GM12878 (cell line): ENCODE measurements at regions not wholly inside any gene's neighbourhood (a gene's known extent, or its start where the extent isn't known, plus 50 kb on each side); places are given as distances from the start of the nearest gene placed in this dataset.
A peak's percentile ranks its signal among the peaks of the same experiment; 100 is the strongest.

Source experiments
- ATAC-seq: fragments of 200-7000 bp; cut with Tn5 transposase; 3 replicates; pipeline ENCODE4 v1.9.1; 2020; ENCODE audit warnings: mild to moderate bottlenecking, moderate library complexity
- BruUV-seq: library from RNA; stranded (reverse); fragments of 400-500 nt; replicated peaks from 2 replicates; lab custom pipeline; 2021; lab: Mats Ljungman, UMichigan
- CTCF ChIA-PET: fragments of 300-600 bp; sonication (Branson Sonifier 250); formaldehyde crosslinking; extraction: SDS; loops from one replicate; lab custom pipeline; 2021; ENCODE audit warnings: inconsistent platforms; lab: Yijun Ruan, JAX
- POLR2A ChIA-PET: fragments of 350-600 bp; formaldehyde crosslinking; extraction: SDS; loops from one replicate; lab custom pipeline; 2021; ENCODE audit warnings: inconsistent platforms; lab: Charles Lee
- RAD21 ChIA-PET: fragments of 300-600 bp; sonication (Branson Sonifier 250); formaldehyde crosslinking; loops from one replicate; lab custom pipeline; 2023; ENCODE audit warnings: antibody characterized with exemption; ENCODE audit not compliant: unreplicated experiment; lab: Charles Lee
- SMC1A ChIA-PET: fragments of 300-600 bp; sonication (Branson Sonifier 250); formaldehyde crosslinking; loops from one replicate; lab custom pipeline; 2023; ENCODE audit not compliant: unreplicated experiment, uncharacterized antibody; lab: Charles Lee
- DNase-seq: peaks from one replicate; pipeline ENCODE4 v3.0.0-alpha.2; 2011; ENCODE audit warnings: low read depth, low spot score
- FAIRE-seq: peaks from 3 replicates; lab custom pipeline; 2011; peaks lifted over from hg19 to GRCh38; lab: Jason Lieb, UNC
- H2AFZ ChIP-seq: 2 replicates; pipeline ENCODE4 v1.6.0; 2011; ENCODE audit warnings: low read depth, low read length, control low read depth; ENCODE audit not compliant: control insufficient read depth
- H3K27ac ChIP-seq: 2 replicates; pipeline ENCODE4 v1.5.1; 2011; ENCODE audit warnings: control low read depth; ENCODE audit not compliant: control insufficient read depth, insufficient read depth
- H3K27me3 ChIP-seq, 2 experiments: replicated peaks in 1 of 2; 2 replicates each; pipeline versions ENCODE4 v1.6.0 to v1.6.1; 2011; ENCODE audit warnings: low read length in 1 of 2; ENCODE audit not compliant: control insufficient read depth in 2 of 2, insufficient read depth in 2 of 2
- H3K36me3 ChIP-seq, 2 experiments: 2 replicates each; pipeline ENCODE4 v1.5.1; 2011; ENCODE audit warnings: low read length in 1 of 2; ENCODE audit not compliant: control insufficient read depth in 2 of 2, insufficient read depth in 2 of 2
- H3K4me1 ChIP-seq: 2 replicates; pipeline ENCODE4 v1.6.1; 2011; ENCODE audit warnings: mild to moderate bottlenecking, low read length, moderate library complexity, mixed read lengths; ENCODE audit not compliant: control insufficient read depth, insufficient read depth
- H3K4me2 ChIP-seq: 2 replicates; pipeline ENCODE4 v1.6.0; 2011; ENCODE audit warnings: control low read depth; ENCODE audit not compliant: control insufficient read depth, insufficient read depth
- H3K4me3 ChIP-seq: fragments of 200-600 bp; sonication (generic); 2 replicates; pipeline ENCODE4 v1.5.1; 2016
- H3K79me2 ChIP-seq: 2 replicates; pipeline ENCODE4 v1.6.0; 2011; ENCODE audit warnings: low read length; ENCODE audit not compliant: control insufficient read depth, insufficient read depth
- H3K9ac ChIP-seq: 2 replicates; pipeline ENCODE4 v1.8.0; 2011; ENCODE audit warnings: low read length, control low read depth, mixed read lengths; ENCODE audit not compliant: control insufficient read depth, insufficient read depth
- H3K9me3 ChIP-seq: replicated peaks from 3 replicates; pipeline ENCODE4 v1.5.1; 2011; ENCODE audit warnings: mild to moderate bottlenecking, low read length; ENCODE audit not compliant: control insufficient read depth, insufficient read depth
- H4K20me1 ChIP-seq: 2 replicates; pipeline ENCODE4 v1.6.0; 2011; ENCODE audit not compliant: control insufficient read depth, insufficient read depth
- ATF7 ChIP-seq: fragments of 450-650 bp; IDR thresholded peaks from 2 replicates; pipeline ENCODE4 v1.6.1; 2016; ENCODE audit warnings: low read depth, mild to moderate bottlenecking
- BHLHE40 ChIP-seq, 2 experiments: fragments of 450-650 bp in 1 of 2; IDR thresholded peaks; 2 replicates each; pipeline ENCODE4 v1.6.1; 2011 to 2017; ENCODE audit warnings: low read depth in 2 of 2, borderline replicate concordance in 1 of 2, improper control_type of control experiment in 1 of 2, low read length in 1 of 2, mild to moderate bottlenecking in 1 of 2
- CBX3 ChIP-seq: fragments of 200-600 bp; sonication (generic); IDR thresholded peaks from 2 replicates; pipeline ENCODE4 v1.6.1; 2016; ENCODE audit warnings: low read depth, borderline replicate concordance
- CBX5 ChIP-seq: sonication (generic); IDR thresholded peaks from 2 replicates; pipeline ENCODE4 v1.6.1; 2016; ENCODE audit warnings: low read depth, moderate library complexity, mild to moderate bottlenecking, inconsistent platforms
- CHD2 ChIP-seq: IDR thresholded peaks from 2 replicates; pipeline ENCODE4 v1.6.1; 2011; ENCODE audit warnings: low read depth, low read length, improper control_type of control experiment, borderline replicate concordance
- CHD4 ChIP-seq: fragments of 200-600 bp; sonication (generic); IDR thresholded peaks from 2 replicates; pipeline ENCODE4 v1.6.1; 2016; ENCODE audit warnings: mild to moderate bottlenecking
- DPF2 ChIP-seq: fragments of 450-650 bp; IDR thresholded peaks from 2 replicates; pipeline ENCODE4 v1.6.1; 2017; ENCODE audit warnings: mild to moderate bottlenecking
- EED ChIP-seq: sonication (generic); IDR thresholded peaks from 2 replicates; pipeline ENCODE4 v1.6.1; 2016; ENCODE audit warnings: antibody characterized with exemption, low read depth
- FOXM1 ChIP-seq: IDR thresholded peaks from 2 replicates; pipeline ENCODE4 v1.6.1; 2012; ENCODE audit warnings: low read depth, mild to moderate bottlenecking, inconsistent platforms, low read length, moderate library complexity
- HCFC1 ChIP-seq: fragments of 150-350 bp; IDR thresholded peaks from 2 replicates; pipeline ENCODE4 v1.6.1; 2014; ENCODE audit warnings: low read length
- MYB ChIP-seq: fragments of 150-350 bp; IDR thresholded peaks from 2 replicates; pipeline ENCODE4 v1.6.1; 2014; ENCODE audit warnings: mild to moderate bottlenecking, low read depth, low read length, borderline replicate concordance
- POLR2AphosphoS2 ChIP-seq: IDR thresholded peaks from 2 replicates; pipeline ENCODE4 v1.6.1; 2011; ENCODE audit warnings: low read depth, mild to moderate bottlenecking, low read length, improper control_type of control experiment, moderate library complexity
- RAD21 ChIP-seq: IDR thresholded peaks from 2 replicates; pipeline ENCODE4 v1.6.1; 2011; ENCODE audit warnings: mild to moderate bottlenecking, low read depth, low read length, moderate library complexity; ENCODE audit not compliant: insufficient read depth
- RUNX3 ChIP-seq: IDR thresholded peaks from 2 replicates; pipeline ENCODE4 v1.6.1; 2012; ENCODE audit warnings: low read length, inconsistent platforms
- TARDBP ChIP-seq: IDR thresholded peaks from 2 replicates; pipeline ENCODE4 v1.6.1; 2016; ENCODE audit warnings: borderline replicate concordance
- YBX1 ChIP-seq: fragments of 450-650 bp; IDR thresholded peaks from 2 replicates; pipeline ENCODE4 v1.6.1; 2016; ENCODE audit warnings: antibody characterized with exemption
- ZBTB11 ChIP-seq: fragments of 450-650 bp; formaldehyde crosslinking; IDR thresholded peaks from 2 replicates; pipeline ENCODE4 v1.5.0; 2022; ENCODE audit warnings: mild to moderate bottlenecking, missing genetic modification characterization
- ZNF384 ChIP-seq: IDR thresholded peaks from 2 replicates; pipeline ENCODE4 v1.6.1; 2012; ENCODE audit warnings: low read depth, mild to moderate bottlenecking, low read length, improper control_type of control experiment, borderline replicate concordance
- ZNF622 ChIP-seq: fragments of 450-650 bp; IDR thresholded peaks from 2 replicates; pipeline ENCODE4 v1.6.1; 2017; ENCODE audit warnings: mild to moderate bottlenecking, inconsistent platforms
- WGBS: methylation state at CpG from one replicate; pipeline ENCODE4 v1.1.6; 2016; ENCODE audit warnings: low lambda C conversion rate; ENCODE audit not compliant: insufficient replicate concordance, insufficient coverage; ENCODE audit errors: missing lambda C conversion rate; 5-methylcytosine and 5-hydroxymethylcytosine counted together
- in situ Hi-C: fragments of 300-500 bp; cut with MboI; formaldehyde crosslinking; loops from 9 replicates; pipeline ENCODE4 v1.14.3; 2018; ENCODE audit warnings: mixed read lengths
- intact Hi-C: fragments of 100-400 bp; cut with micrococcal nuclease; formaldehyde crosslinking; loops from one replicate; pipeline ENCODE4 v1.14.2; 2022; ENCODE audit not compliant: unreplicated experiment

GRCh38 chr4:23364167-23364566 lies 525.7 kb downstream of the PPARGC1A start:
- ATAC-seq, result peak; percentile 61
- BruUV-seq, result no TSS peak
- Histone ChIP-seq H3K9me3 (no peaks in the 10 kb centered on the region), H4K20me1 (no peaks in the 10 kb centered on the region), H3K4me3 (no peak overlapping the region), H3K36me3 (no peaks in the 10 kb centered on the region), H3K9ac (no peak overlapping the region), H3K4me1 (no peaks in the 10 kb centered on the region), H2AFZ (no peak overlapping the region), H3K27me3 (no peaks in the 10 kb centered on the region), H3K27ac (no peak overlapping the region), H3K4me2 (no peak overlapping the region), H3K79me2 (no peaks in the 10 kb centered on the region)
- FAIRE-seq, result no peak
- ChIA-PET RAD21 (interaction anchor here (1.0 kb wide), 1 partner anchor 15 kb away, joined by 4 read pairs; no protein-coding TSS in a partner anchor), SMC1A (interaction anchor here (0.6 to 1.7 kb wide), 3 partner anchors 10 to 579 kb away, joined by 3 read pairs; no protein-coding TSS in a partner anchor), CTCF (no interaction called here), POLR2A (interaction anchor here (0.5 kb wide), 1 partner anchor 753 kb away, joined by 3 read pairs; no protein-coding TSS in a partner anchor)
- intact Hi-C loops (no loop called here), in situ Hi-C loops (no loop called here)
- DNase-seq, result no peak
- TF ChIP-seq RAD21 (no peak), FOXM1 (no peak), CHD2 (no peak), HCFC1 (no peak), CHD4 (no peak), YBX1 (no peak), CBX3 (no peak), POLR2AphosphoS2 (no peak)
- 24% methylated on average over 4 of the region's 4 CpGs for WGBS

DNA sequence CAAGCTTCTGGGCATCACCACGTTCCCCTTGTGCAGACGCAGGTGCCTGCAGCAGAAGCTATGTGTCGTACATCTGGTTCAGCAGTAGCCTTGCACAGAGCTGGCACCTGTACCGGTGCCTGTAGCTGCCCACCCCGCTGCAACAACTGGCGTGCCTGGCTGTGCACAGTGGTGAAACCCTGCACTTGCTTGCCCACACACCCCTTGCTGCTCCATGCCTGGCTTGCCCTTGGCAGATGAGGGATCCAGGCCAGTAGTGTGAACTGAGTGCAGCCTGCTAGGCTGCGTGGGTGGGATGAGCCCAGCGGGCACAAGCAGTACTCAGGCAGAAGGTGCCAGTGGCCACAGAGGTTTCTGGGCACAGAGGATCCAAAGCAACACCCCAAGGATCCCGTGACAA lies 528.4 kb downstream of the PPARGC1A start:
- Histone ChIP-seq H3K4me2 (no peak overlapping the region), H3K27ac (no peak overlapping the region), H3K36me3 (no peaks in the 10 kb centered on the region), H3K27me3 (no peaks in the 10 kb centered on the region), H3K4me1 (no peaks in the 10 kb centered on the region), H2AFZ (no peak overlapping the region), H3K4me3 (no peak overlapping the region), H3K9ac (no peak overlapping the region), H3K9me3 (no peaks in the 10 kb centered on the region), H3K79me2 (no peaks in the 10 kb centered on the region), H4K20me1 (no peaks in the 10 kb centered on the region)
- SMC1A ChIA-PET, result interaction anchor here (0.6 kb wide), 2 partner anchors 21 to 237 kb away, joined by 3 read pairs; no protein-coding TSS in a partner anchor
- 36% methylated on average over 9 of the region's 9 CpGs for WGBS
- CTCF ChIA-PET, result interaction anchor here (0.6 kb wide), 1 partner anchor 728 kb away, joined by 3 read pairs; no protein-coding TSS in a partner anchor
- no TSS peak for BruUV-seq
- FAIRE-seq, result no peak
- no peak for ATAC-seq
- in situ Hi-C loops, result no loop called here
- POLR2A ChIA-PET, result no interaction called here
- RAD21 ChIA-PET, result no interaction called here
- intact Hi-C loops, result no loop called here
- no peak for DNase-seq
- TF ChIP-seq ATF7, result no peak
- no peak for TF ChIP-seq BHLHE40 (IDR thresholded peaks at IDR 0.05; ENCODE audit: borderline replicate concordance in 1 of 2, low read depth in 2 of 2, low read length in 1 of 2)
- TF ChIP-seq TARDBP, result no peak
- no peak for TF ChIP-seq CBX5
- TF ChIP-seq EED, result no peak
- no peak for TF ChIP-seq DPF2
- no peak for TF ChIP-seq ZBTB11 (CRISPR knock-in tag)
- no peak for TF ChIP-seq RUNX3
- TF ChIP-seq MYB, result no peak
- no peak for TF ChIP-seq ZNF384
- no peak for TF ChIP-seq ZNF622
